GM18870 (cell line): ENCODE measurements at regions not wholly inside any gene's neighbourhood (a gene's known extent, or its start where the extent isn't known, plus 50 kb on each side); places are given as distances from the start of the nearest gene placed in this dataset.
"Not testable (repeated sequence)": the region's sequence is repeated elsewhere in the genome, so short reads cannot be mapped to it uniquely, and the experiment has no call there.

ENCODE experiments used
- ATAC-seq: cut with Tn5 transposase; IDR thresholded peaks from one replicate; pipeline ENCODE4 v1.9.1; 2021; ENCODE audit warnings: moderate library complexity; ENCODE audit not compliant: unreplicated experiment

DNA sequence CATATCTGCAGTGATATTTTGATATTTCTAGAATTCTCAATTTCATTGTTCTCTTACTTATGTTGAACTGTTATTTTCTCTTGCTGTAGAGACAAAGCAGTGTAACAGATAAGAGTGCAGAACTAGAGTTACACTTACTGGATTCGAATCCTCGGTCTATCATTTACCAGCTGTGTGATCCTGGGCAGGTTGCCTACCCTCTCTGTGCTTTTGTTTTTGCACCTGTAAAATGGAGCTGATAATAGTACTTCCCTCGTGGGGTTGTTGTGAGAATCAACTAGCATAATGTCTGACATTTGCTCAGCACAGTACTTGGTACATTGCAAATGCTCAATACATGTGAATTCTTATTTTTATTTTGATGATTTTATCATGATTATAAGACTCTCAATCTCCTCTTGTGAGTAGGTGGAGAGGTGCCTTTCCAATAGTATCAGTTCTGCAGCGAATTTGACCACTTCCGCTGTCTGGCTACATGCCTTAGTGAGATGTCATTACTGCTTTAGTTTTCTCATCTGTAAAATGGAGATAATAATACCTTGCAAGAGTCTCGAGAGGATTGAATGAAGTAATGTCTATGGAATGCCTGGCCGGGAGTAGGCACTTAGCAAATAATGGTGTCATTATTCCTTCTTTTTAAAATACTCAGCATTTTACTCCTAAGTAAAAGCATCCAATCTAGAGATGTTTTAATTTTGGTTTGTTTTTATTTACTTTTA, 312.2 kb upstream of the MAF start:
- ATAC-seq, result no peak

DNA sequence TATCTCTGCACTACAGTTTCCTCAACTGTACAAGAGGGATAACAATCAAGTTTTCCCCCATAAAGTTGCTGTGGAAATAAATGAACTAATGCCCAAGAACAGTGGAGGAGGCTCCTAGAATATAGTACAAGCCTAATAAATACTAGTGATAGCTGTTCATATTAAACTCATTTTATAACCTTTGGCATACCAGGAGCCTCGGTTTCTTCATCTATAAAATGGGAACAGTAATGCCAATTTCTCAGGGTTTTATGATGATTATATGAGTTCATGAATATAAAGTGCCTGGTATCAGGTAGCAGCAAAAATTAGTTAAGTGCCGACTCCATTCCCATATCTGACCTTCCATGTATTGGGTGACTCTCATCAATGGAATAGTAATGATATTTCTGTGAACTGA, 311.1 kb upstream of the MAF start:
- ATAC-seq, result no peak

DNA sequence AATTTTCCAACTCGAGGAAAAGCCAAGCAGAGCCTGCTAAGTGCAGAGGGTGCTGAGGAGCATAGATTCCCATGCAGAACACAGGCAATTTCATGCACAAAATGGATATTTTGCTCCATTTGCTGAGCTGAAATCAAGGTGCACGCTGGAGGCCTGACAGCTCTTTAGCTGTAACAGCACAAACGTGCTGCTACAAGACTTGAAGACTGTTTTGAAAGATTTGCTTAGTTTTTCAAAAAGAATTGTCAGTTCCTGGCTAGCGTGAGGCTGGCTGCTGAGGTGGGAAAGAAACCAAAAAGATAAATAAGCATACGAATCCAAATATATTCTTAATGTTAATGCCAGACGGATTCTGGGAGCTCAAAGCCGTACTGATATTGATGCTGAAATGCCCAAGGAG, 309.0 kb upstream of the MAF start:
- no peak for ATAC-seq

DNA sequence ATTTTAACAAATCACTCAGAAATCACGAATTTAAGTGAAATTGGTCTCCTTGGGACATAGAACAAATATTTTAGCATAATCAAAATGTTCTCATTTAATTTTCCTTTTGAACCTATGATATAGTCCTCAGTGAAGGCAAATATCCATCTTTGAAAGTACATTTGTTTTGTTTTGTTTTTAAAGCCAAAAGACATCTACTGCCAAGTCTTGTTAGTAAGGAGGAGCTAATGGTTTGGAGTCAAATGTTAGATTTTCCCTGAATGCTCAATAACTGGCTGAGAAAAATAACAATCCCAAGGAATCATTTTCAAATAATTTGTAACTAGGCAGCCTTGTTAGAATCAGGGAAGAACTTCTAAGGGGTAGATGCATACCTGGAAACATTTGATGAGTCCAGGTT, 302.9 kb upstream of the MAF start:
- ATAC-seq, result no peak

DNA sequence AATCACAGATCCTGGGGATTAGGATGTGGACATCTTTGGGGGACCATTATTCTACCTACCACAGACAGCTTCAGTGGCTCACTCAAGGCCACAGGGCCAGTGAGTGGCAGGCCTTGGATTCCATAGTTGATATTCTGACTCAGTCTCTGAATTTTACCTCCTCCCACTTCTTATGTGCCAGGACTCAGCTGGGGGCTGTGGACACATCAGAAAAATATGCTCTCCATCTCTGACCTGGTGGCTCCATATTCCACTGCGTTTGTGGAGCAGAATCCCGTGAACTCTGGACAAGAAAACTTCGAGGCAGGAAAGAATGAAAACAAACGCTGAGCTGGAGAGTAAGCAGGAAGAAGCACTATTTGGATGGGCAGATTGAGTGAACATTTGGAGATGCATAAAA, 301.8 kb upstream of the MAF start:
- ATAC-seq, result no peak

DNA sequence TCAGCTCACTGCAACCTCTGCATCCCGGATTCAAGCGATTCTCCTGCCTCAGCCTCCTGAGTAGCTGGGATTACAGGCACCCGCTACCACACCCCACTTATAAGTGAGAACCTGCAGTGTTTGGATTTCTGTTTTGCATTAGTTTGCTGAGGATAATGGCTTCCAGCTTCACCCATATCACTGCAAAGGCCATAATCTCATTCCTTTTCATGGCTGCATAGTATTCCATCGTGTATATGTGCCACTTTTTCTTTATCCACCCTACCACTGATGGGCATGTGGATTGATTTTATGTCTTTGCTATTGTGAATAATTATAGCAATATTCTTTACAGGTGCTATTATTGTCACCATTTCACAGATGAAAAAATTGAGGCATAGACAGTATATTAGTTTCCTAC, 301.0 kb upstream of the MAF start:
- ATAC-seq, result no peak

DNA sequence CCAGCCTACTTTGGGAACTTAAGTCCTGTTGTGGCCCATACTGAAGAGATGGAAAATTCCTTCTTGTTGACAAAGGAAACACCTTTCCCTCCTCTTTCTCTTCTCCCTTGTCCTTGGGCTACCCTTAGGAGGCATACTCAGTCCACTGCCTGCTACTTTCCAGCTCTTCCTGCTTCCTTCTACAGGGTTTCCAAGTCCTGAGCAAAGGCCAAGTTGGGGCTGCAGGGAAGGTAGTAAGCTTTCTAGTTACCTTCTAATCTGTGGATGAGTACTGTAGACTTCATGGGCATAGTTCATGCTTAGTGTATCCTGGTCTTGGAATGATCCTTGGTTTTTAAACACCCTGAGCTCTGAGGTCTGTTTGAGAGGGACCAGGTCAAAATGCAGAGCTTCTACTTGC, 299.2 kb upstream of the MAF start:
- no peak for ATAC-seq

DNA sequence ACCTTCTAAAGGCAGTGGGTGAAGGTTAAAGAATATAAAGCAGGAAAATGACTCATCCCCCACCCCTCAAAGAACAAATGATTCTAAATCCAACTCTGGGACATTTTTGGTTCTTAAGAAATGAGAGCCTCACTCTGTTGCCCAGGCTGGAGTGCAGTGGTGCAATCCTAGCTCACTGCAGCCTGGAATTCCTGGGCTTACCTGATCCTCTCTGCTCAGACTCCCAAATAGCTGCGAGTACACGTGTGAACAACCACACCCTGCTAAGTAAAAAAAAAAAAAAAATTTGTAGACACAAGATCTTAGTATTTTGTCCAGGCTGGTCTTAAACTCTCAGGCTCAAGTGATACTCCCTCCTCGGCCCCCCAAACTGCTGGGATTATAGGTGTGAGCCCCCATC, 298.8 kb upstream of the MAF start:
- no peak for ATAC-seq

DNA sequence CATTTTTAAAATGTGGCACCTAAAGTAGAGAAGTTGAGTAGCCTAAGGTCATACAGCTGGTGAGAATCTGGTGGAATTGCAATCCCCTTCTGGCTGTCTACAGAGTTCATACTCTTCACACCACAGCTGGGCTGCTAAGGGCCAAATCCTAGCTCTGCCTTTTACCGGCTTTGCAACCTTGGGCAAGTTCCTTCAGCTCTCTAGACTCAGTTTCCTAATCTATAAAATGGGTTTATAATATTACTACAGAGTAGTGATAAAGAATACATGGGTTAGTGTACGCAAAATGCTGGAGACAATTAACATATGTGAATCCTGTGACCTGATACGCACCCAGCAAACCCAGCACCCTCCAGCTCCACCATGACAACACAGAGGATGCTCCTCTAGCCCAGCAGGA, 298.2 kb upstream of the MAF start:
- ATAC-seq, result no peak

DNA sequence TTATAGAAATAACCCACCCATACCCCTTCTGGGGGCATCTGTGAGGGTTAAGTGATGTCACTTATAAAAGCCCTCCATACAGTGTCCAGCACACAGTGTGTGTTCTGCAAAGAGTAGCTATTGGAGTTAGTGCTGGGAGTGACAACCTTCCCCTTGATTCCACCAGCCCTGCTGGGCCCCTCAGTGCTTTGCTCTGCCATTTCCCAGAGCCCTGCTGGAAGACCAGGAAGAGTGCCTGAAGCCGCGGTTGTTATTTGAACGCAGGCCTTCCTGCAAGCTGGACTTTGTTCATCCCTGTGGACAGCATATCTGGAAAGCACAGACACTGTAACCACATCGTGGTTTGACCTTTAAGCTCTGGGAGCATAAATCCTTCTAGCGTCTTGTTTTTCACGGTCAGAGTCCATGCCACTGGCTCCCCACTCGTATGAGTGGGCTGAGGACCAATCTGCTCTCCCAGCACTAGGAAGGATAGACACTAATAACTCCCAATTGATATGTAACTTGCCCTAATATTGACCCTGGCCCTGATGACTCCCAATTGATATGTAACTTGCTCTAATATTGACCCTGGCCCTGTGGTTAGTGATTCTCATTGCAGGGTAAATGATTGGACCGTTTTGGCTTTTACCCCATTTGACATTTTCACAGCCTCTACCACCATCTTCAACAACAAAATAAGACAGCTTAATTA, 297.1 kb upstream of the MAF start:
- no peak for ATAC-seq

DNA sequence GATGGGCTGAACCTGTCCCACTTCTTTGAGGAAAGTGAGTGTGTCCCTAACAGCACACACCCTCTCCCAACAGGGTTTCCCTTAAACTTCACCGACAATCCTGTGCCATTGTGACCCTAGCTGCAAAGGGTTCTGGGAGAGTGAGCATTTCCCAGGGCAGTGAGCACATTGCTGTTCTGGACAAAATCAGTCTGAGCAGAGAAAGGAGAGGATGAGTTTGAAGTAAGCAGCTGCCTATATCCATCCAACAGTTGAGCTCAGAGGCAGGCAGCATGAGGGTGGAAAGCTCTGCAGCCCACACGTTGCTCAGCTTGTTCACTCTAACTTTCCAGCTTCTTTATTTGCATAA, 296.5 kb upstream of the MAF start:
- ATAC-seq, result no peak

DNA sequence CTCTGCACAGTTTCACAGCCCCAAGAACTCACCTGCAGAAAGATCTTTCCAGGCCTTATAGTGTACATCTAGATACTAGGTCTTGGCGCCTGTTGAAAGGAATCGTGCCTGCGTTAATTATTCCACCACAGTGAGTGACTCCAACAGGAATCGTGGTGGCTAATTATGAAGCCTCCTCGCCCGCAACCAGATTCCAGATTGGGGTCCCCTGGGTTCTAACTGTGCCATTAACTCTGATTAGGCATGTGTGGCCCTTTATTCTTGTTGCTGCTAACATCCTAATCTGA, 295.3 kb upstream of the MAF start:
- no peak for ATAC-seq

DNA sequence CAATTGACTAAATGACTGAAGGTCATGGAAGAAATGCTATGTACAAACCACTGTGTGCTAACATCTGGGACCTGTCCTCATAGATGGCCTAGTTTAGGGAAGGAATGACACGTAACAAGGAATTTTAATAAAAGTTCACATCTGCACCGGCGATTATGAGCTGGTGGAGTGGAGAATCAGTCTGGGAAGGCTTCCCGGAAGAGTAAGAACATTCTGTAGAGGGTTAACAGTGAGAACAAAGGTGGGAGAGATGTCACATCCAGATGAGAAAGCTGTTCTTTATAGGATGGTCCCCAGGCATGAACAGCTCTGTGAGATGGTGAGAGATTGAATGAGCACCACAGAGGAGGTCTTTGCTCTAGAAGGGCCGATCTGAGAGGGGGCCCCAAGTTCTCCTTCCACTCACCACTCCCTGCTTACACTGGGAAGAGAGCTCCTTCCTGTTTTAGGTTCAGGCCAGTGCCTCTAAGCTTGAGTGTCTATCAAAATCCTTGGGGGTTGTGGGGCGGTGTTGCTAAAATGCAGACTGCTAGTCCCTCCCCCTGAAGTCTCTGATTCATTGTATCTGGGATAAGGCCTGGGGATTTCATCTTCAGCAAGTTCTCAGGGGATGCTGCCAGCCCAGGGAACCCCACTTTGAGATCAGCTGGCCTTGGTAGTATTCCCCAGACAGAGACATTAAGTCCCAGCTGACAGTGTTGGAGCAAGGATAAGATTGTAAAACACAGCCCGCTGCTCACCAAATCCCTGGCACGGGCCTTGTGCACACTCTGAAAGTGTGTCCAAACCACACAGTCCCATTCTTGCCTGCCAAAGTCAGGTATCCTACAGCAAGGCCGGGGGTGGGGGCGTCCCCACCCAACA, 294.7 kb upstream of the MAF start:
- ATAC-seq, result no peak

DNA sequence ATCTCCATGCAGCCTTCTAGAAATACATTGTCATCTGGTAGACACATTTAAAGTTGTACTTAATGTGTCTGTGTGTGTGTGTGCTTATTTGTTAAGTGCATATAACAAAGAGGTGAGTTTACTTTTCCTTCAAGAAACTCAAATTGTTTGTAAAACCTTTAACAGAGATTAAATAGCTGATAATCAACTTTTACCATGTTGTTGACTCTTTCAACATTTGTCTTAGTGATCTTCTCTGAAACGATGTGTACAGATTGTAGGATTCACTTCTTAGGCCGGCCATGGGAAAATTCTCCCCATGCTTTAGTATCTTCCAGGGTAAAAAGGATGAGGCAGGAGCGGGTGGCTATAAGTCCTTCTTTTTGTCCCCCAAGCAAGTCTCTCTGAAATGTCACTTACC, 292.9 kb upstream of the MAF start:
- ATAC-seq, result no peak

DNA sequence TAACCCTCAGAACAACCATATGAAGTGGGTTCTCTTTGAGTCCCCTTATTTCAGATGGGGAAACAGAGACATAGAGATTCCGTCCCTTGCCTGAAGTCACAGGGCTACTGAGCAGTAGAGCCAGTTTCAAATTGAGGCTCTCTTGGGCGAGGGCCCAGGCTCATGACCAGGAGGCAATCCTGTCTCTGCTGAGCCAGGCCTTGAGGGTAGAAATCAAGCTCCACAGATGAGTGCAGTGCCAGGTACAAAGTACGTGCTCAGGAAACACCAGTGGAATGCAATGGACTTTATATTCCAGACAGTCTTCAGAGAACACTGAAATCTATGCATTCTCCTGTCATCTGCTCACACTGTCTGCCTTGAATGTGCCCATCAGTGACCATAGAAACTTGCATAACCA, 291.7 kb upstream of the MAF start:
- ATAC-seq, result no peak

DNA sequence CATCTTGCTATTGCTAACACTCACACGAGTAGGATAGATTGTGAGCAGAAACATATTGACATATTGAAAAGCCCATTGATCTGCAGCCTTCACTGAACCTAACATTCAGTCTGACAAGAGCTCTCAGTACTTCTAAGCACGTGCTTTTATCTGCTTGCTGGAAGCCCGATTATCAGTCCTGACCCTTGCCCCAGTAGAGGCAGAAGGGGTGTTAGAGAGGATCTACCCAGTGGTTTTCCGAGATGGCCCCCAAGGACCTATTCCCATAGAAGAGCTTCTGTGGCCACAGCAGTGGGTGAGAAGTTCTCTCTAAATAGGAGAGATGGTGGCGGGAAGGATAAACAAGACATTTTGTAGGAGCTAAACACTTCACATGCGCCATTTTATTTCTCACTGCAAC, 290.9 kb upstream of the MAF start:
- ATAC-seq, result no peak

DNA sequence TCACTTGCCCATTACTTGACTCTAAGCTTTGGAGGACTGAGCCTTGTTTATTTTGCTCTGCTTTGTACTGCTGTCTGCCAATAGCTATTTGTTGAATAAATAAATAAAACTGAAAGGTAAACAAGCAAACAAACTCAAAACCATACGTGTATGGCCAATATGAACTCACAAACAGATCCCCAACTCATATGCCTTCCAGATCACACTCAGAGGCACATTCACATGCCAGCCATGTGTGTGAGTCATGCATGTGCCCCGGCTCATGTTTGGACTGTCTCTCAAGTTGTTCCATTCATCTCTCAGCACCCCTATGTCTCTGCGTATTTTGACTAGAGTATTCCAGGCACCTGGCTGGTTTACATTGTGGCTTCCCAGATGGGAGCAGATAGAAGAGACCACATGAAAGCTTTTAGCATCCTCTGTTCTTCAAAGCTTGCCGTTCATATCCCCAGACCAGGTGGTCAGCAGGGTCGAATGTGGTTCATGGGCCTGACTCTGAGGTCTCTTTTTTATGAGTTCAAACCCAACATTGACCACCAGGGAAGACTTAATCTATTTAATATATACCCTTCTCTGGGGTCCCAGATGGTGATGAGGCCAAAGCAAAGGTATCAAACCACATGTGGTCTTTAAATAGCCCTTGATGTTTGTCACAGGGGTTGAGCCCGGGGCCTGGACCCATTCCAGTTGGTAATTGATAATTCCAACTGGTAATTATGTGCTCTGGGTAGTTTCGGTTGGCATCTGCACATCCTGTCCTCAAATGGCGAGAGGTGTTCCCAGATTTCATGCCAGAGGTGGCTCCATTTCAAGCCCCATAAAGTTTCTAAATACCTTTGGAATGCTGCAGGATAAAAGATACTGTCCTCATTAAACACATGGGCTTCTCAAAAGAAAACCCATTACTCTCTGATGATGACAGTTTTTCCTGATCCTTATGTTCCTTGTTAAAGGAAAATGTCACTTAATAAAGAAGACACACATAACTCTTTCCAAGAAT, 287.3 kb upstream of the MAF start:
- no peak for ATAC-seq

DNA sequence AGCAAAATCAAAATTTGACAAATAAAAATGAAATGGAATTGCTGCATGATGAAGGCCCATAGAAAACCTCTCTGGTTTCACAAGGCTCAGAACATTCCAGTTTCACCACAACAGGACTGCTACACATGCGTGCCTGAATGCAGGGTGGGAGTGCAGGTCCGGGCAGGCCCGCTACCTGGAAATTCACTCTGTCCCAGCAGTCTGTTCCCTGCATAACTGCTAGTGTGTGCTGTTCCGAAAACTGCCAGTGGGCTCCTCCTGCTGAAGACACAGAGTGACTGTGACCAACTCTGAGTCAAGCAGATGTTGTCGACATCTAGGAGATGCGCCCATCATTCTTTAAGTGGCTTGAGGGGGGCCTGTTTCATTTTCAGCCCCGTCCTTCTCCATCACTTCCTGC, 284.8 kb upstream of the MAF start:
- ATAC-seq, result no peak

DNA sequence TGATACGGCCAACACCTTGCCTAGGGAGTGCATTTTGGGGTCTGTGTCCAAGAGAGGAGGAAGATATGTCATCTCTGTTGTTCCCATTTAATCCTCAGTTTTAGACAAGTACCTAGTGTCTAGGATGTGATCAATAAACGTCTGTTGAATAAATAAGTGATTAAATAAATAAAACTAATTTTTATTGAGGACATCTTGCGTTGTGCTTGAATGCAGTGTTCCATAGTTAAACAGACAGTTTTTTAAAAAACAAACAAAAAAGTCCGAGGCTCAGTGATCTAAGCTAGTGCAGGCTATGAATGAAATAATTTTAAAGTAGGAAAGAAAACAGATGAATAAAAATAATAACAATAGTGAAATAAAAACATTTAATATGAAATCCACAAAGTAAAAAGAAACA, 283.0 kb upstream of the MAF start:
- ATAC-seq, result no peak

DNA sequence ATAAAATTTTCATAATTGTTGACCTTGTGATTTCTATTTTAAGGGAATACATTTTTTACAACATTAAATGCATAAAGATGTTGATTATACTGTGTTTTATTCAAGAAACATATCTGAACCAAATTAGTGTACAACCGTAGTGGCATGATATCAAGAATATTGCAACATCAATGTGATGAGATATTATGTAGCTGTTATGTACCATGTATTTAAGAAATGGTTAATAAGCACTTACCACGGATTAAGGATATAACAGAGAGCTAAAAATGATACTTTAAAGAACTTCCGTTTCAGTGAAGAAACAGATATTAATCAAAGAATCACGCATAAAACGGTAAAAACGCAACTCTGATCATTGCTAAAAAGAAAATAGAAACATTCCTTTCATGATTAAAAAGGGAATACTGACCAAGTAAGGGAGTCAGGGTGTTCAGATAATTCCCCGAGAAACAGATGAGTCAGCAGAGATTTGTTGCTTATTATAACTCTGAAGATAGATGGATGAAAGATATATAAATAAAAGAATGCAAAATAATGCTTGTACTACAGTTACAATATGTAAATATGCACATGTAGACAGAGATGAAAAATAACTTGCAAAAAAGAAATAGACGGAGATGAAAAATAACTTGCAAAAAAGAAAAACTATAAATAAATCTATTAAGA, 281.9 kb upstream of the MAF start:
- no peak for ATAC-seq

DNA sequence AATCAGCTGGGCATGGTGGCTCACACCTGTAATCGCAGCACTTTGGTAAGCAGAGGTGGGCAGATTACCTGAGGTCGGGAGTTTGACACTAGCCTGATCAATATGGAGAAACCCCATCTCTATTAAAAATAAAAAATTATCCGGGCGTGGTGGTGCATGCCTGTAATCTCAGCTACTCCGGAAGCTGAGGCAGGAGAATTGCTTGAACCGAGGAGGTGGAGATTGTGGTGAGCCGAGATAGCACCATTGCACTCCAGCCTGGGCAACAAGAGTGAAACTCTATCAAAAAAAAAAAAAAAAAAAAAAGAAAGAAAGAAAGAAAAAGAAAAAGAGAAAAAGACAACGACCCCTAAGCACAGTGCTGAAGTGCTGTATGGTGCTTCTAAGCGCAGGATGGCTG, 280.6 kb upstream of the MAF start:
- not testable (repeated sequence) for ATAC-seq
